CD4-positive, alpha-beta T cell treated with Interleukin-17A for 4 hours (primary cell): ENCODE measurements at regions not wholly inside any gene's neighbourhood (a gene's known extent, or its start where the extent isn't known, plus 50 kb on each side); places are given as distances from the start of the nearest gene placed in this dataset.
A peak's percentile ranks its signal among the peaks of the same experiment; 100 is the strongest.

Source experiments
- DNase-seq: peaks from one replicate; pipeline ENCODE4 v3.0.0-alpha.2; 2020; ENCODE audit warnings: mixed read lengths

DNA sequence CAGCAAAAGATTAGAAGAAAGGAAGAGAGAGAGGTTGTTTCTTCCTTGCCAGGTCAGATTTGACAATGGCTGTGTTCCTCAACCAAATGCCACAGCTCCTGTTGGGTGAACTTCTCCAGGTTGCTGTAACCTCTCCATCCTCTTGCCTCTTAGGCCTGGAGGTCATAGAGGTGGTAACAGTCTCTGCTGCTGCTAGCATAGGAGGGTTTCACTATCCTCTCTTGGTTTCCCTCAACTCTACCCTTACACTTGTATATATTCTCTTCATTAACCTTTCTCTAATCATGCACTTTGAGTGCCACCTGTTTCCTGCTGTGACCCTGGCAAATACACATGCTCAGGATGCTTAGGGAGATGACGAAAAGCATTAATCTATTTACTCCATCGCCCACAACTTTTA is 67.7 kb upstream of the HIF1A start:
- DNase-seq = no peak

DNA sequence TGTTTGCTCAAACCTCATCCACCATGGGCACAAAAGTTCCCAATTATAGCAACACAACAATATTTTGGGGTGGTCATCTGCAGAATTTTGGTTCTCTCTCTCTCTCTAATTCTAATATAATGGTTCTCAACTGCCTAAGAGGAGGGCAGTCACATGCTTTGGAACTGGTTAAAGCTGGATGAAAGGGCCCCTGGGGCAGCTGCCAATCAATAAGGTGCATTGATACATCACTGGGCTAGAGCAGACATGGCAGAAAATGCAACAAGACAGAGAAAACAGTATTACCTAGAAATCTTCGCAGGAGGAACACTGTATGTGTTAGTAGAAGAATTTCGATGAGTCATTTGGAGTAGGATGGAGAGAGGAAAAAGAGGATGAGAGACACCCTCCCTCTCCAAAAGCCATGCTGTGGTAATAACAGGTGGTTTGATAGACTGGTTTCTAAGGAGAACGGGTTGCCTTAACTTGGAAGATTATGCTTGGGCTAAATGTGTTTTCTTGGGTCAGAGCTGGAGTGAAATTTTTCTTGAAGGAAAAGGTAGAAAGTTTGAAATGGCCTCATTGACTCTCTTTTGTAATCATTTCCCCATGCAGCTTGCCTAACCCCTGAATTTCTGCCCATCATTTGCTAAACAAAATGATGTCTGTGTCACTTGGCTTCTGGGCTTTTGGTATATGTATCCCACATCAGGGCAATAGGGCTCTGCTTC is 67.1 kb upstream of the HIF1A start:
- DNase-seq = no peak

DNA sequence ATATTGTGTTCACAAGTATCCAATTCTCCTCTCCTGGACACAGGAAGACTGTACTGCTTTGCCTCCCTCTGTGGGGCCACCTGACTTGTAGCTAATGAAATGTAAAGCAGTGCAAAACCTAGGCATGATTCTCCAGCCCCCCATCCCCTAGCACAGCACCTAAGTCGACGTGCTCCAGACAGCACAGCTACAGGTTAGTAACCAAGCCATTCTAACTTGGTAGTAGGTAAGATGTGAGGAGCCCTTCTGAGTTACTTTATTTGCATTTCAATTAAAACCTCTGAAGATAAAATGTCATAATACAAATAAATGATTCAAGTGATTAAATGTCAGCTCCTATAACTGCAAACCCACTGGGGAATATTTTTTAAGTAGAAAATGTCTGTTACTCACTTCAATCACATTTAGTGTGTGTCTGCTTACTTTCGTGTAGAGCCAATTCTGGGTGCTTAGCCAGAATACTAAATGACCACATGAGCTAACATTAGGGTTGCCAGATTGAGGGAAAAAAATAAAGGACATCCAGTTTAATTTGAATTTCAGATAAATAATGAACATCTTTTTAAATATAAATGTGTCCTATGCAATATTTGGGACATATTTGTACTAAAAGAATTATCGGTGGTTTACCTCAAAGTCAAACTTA is 64.8 kb upstream of the HIF1A start:
- no peak for DNase-seq

DNA sequence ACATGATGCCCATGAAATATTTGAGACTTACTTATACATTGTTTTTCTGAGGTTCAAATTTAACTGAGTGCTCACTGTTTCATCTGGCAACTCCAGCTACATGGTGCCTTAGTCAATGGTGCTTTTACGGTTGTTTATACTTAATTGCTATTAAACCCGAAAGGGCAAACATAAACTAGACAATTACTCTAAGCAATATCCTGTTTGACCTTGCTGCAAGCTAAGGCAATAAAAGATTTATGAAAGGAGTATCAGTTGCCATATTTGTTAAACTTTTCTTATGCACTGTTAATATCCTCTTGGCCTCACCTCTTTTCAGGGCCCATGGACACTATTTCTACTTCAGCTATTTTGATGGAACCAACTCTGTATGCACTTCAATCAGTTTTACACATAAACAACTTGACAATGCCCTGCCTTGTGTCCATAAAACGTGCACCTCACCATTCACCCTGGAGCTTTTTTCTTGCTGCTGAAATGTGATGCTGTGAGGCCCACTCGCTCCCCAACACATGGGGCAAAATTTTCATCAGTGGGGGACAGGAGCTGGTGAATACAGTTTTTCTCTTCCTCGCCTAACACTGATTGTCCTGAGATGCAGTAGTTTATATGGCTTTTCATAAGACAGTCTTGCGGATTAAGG is 64.1 kb upstream of the HIF1A start:
- no peak for DNase-seq

DNA sequence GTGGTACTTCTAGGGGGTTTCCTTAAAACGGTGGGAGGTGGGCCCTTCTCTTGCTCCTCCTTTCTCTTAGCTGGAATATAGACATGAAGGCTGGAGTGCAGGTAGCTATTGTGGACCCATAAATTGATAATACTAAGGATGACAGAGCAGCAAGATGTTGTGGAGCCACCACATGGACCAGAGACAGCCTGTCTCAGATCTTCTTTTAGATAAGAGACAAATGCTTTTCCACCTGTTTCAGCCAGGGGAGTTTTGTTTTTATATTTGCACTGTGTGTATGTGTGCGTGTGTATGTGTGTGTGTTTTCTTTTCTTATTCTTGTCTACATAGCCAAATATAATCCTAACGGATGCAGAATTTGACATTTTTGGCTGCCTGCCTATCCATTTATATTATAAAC is 62.9 kb upstream of the HIF1A start:
- no peak for DNase-seq

DNA sequence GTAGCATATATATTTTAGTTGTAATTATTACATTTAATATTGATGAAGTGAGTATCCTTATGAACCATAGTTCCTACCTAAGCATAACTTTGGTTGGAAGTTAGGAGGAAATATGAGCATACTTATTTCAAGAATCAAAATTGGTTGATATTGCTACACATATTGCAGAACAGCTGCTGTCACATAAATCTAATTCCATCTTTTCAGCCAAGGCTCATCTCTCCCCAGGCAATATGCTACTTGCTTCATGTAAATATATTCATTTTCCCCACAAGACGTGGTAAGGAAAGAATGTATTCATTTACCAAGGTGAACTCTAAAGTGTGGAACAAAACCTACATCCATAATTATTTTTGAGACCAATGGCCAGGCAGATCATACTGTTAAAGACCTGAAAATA is 62.5 kb upstream of the HIF1A start:
- no peak for DNase-seq

DNA sequence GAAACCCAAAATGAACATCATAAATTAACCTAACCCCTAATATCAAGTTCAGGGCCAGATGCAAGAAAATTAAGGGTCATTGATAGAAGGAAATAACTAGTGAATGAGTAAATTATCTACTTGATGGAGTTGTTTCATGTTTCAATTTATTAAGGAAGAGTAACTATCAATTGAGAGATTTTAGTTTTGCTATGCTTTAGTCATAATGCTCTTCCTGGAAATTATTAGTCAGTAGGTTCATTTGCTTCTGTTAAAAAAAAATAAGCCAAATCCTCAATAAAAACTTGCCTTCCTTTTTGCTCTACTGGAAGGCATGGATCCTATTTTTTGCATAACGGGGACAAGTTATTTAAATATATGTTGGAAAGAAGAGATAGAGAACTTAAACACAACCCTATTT is 59.0 kb upstream of the HIF1A start:
- DNase-seq = no peak

DNA sequence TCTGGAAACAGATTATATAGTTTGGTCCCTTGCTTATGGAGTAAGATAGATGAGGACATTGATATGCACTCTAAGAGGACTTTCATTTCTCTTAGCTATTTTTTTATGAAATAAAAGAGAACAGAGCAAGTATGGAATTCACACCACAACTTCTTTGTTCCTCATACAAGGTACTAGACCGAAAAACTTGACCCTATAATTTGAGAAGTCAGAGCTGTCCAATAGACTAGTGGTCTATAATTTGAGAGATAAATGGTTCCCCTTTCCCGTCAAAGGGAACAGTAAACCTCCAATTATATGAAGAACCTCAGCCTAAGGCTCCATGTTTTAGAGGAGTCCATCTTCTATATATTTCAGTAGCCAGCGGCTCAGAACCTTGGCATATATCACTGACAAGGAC is 58.5 kb upstream of the HIF1A start:
- DNase-seq = no peak

DNA sequence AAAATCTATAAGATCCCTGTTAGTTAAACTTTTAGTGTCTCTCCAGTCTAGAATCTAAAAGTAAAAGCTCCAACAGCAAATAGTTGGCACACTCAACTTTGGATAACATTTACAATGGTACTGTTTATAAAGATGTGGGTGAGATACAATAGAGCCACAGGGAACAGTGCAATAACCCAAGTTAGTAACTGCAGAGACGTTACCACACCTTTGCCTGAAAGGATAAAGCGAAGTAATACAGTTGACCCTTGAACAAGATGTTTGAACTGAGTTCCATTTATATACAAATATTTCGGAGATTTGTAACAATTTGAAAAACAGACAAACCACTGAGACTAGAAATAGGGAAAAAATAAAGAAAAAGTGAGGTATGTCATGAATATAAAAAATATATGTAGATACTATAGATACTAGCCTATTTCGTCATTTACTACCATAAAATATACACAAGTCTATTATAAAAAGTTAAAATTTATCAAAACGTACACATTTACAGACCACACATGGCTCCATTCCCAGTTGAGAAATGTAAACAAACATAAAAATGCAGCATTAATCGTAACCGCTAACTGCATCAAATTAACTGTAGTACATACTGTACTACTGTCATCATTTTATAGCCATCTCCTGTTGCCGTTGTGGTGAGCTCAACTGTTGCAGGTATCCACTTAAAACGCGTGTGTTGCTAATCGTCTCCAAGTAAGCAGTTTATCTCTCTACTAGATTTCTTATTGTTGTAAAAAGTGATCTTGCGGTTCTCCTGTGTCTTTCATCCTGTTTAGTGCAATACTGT is 56.5 kb upstream of the HIF1A start:
- no peak for DNase-seq

DNA sequence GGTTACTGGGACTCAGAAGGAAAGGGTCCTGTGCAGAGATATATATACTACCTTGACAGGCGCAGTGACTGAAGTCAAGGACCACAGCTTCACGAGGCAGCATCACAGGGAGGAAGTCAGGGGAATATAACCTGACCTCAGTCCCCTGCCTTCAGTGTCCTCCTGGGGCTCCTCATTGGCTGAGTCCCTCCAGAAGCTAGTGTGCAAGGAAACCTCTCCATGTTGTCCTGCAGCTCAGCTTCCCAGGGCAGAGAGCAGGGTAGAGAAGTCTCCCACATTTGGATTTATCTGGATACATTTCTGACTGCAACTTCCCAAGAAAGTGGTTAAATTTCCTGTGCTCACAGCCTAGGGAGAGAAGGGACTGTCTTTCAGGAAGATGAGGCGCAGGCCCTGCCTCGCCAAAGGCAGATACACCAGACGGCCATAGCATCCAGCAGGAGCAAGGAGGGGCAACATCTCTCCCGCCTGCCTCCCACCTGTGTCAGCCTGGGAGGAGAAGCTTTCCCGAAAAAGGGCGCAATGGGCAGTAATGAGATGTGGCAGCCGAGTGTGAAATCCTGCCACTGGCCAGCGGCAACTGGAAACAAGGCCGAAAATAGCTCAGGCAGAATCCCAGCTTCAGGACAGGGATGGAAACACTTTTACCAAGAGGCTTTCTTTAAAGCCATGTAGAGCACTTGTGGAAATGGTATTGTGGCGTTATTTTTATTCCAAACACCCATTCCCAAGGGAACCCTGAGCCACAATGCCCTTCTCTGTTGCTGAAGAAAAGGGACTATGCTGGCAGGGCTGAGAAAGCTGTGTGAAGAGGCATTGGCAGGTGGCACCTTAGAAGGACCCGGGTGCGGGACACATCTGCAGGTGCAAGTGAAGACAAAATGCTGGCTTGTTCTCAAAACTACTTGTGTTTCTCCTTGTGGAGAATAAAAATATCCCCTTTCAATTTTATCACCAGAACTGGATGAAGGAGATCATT is 54.9 kb upstream of the HIF1A start:
- DNase-seq = no peak

DNA sequence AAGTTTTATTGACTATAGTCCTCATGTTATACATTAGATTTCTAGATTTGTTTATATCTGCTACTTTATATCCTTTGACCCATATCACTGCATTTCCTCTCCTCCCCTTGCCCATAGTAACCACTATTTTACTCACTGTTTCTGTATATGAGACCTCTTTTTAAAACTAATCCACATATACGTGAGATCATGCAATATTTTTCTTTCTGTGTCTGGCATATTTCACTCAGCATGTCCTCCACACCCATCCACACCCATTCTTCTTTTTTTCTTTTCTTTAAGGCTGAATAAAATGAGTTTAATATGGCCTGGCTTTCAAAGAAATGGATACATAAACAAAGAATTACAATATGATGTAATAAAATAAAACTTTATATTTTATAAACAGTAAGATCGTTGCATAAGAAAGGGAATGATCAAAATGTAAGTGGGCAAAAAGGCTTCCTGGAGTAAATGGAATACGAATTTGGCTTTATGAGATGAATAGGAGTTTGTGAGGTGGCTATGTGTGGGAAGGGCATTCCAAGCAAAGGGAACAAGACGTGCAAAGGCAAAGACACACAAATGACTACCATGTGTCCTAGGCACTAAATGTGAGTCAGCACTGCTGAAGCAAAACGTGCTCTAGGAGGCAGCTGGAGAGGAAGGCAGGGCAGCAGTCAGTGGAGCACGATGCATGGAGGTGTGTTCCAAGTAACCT is 53.2 kb upstream of the HIF1A start:
- DNase-seq = no peak

DNA sequence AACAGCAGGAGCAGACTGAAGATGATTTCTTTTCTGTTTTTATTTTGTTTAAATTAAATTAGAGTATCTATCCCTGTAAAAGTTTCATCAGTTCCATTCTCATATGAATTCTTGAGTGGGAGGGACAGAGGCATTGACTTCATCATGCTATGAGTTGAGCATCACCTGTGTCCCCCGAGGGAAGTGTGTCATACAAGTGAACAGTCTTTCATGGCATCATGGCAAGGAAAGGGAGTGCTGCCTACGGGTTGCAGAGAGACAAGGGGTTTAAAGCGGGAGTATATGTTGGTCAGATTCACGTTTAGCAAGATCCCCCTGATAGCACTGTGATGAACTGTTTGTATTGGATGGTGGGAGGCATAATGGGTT is 52.7 kb upstream of the HIF1A start:
- no peak for DNase-seq

DNA sequence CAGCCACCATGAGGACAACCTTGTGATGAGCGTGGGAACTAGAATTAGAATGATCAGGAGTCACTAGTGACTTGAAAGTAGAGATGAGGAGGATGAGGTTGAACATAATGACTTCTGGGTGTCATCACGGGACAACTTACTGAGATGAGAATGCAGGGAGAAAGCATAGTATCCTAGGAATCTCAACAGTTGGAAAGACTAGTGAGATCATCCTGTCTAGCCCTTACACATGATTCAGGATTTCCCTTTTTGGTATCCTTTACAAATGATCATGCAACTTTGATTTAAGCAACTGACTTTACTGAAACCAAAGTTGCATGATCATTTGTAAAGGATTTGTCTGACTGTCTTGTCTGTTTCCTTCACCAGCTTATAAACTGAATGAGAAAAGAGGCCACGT is 51.8 kb upstream of the HIF1A start:
- no peak for DNase-seq

DNA sequence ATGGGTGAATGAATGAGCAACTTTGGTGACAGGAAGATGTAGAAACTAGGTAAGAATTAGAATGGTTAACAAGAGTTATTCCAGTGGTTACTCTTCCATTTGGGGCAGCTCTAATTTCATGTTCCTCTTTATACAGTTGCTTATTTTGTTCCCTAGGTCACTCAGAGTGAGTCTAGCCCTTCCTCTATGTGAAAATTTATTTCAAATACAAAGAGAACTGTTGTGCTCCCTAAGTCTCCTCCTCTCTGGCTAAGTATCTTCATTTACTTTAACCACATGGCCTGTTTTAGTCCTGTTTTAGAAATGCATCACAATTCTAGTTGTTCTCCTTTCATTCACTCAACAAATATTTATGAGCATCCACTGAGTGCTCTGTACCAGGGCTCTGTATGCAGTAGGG is 51.1 kb upstream of the HIF1A start:
- no peak for DNase-seq

DNA sequence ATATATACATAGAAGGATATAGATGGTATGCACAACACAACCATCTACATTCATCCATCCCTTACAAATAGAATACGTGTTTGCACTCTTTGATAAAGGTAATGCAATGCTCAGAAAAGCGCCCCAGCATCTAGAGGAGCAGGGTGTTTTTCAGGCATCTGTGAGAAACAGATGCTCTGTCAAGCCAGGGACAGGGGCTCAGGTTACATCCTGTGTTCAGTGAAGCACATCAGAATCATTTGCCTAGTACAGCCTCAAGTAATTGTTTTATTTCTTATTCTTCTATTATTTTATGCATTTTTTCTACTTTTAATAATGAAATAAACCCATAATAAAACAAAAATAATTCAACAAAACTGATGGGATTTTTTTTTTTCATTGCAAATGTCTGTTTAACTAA is 50.5 kb upstream of the HIF1A start:
- peak; percentile 12 for DNase-seq

DNA sequence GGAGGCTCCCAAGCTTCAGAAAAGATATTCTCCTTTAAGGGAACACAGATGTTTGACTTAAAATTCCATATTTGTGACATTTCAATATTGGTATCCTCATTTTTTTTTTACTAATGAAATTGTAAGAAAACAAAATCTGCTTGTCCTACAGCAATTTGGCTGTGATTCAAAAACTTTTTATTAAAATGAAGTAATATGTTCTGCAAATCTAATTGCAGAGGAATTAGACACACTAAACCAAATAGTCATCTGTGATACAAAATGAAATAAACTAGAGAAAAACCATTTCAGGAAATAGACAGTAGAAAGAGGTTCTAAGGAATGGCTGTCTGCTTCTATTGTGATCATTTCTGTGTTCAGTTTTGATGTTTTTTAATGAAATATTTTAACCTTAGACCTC is 50.1 kb upstream of the HIF1A start:
- DNase-seq = no peak
